ENCODE measurements at regions not wholly inside any gene's neighbourhood (a gene's known extent, or its start where the extent isn't known, plus 50 kb on each side); places are given as distances from the start of the nearest gene placed in this dataset.

GRCh38 chr10:113259576-113260226 is 293.2 kb upstream of the HABP2 start:
- DNase-seq, result no peak

- DNase-seq, result no peak
Observed at GRCh38 chr10:113261161-113261560, 291.7 kb upstream of the HABP2 start.

- DNase-seq, result no peak
Observed at GRCh38 chr10:113261611-113262091, 291.2 kb upstream of the HABP2 start.

GRCh38 chr10:113263056-113263455 is 289.8 kb upstream of the HABP2 start:
- no peak for DNase-seq

GRCh38 chr10:113264333-113265131 is 288.3 kb upstream of the HABP2 start:
- DNase-seq, result no peak

GRCh38 chr10:113266147-113266546 is 286.7 kb upstream of the HABP2 start:
- no peak for DNase-seq

- no peak for DNase-seq
Observed at GRCh38 chr10:113267619-113268562, 285.0 kb upstream of the HABP2 start.

GRCh38 chr10:113269333-113269732 is 283.5 kb upstream of the HABP2 start:
- DNase-seq, result no peak

GRCh38 chr10:113272511-113272910 is 280.3 kb upstream of the HABP2 start:
- DNase-seq, result no peak

- DNase-seq, result peak; percentile 53
Observed at GRCh38 chr10:113273181-113274163, 279.4 kb upstream of the HABP2 start.

GRCh38 chr10:113274176-113274829 is 278.6 kb upstream of the HABP2 start:
- no peak for DNase-seq

- no peak for DNase-seq
Observed at GRCh38 chr10:113278221-113278620, 274.6 kb upstream of the HABP2 start.

GRCh38 chr10:113278664-113279063 is 274.2 kb upstream of the HABP2 start:
- no peak for DNase-seq

GRCh38 chr10:113279262-113279661 is 273.6 kb upstream of the HABP2 start:
- DNase-seq, result no peak

GRCh38 chr10:113282564-113282963 is 270.3 kb upstream of the HABP2 start:
- no peak for DNase-seq

GRCh38 chr10:113283189-113283588 is 269.7 kb upstream of the HABP2 start:
- no peak for DNase-seq

GRCh38 chr10:113284635-113285034 is 268.2 kb upstream of the HABP2 start:
- DNase-seq, result no peak

GRCh38 chr10:113285305-113285704 is 267.5 kb upstream of the HABP2 start:
- no peak for DNase-seq

- DNase-seq, result no peak
Observed at GRCh38 chr10:113287592-113287991, 265.3 kb upstream of the HABP2 start.

- DNase-seq, result no peak
Observed at GRCh38 chr10:113290137-113290536, 262.7 kb upstream of the HABP2 start.

GRCh38 chr10:113291413-113291812 is 261.4 kb upstream of the HABP2 start:
- no peak for DNase-seq
